ENCODE measurements at regions not wholly inside any gene's neighbourhood (a gene's known extent, or its start where the extent isn't known, plus 50 kb on each side); places are given as distances from the start of the nearest gene placed in this dataset.

DNA sequence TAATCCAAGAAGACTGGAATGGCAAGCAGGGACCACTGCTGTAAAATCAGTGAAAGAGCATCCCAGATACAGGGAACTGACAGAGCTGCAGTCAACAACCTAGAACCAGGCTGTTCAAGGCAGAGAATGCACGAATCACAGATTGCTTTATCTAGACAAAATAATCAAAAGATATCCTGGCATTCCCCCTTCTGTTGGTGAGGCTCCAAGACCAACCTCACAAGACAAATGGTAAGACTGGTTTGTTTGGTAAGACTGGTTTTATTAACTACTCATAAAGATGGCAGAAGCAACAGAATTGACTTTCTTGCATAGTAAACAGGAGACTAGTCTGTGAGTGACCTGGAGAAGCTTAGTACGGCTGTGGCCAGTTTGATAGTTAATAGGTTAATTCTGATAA lies 88.8 kb upstream of the AHI1 start:
- no peak for TF ChIP-seq BHLHE40 (IDR thresholded peaks at IDR 0.05; ENCODE audit: borderline replicate concordance)
- TF ChIP-seq HDGF (IDR thresholded peaks at IDR 0.05; ENCODE audit: borderline replicate concordance): no peak
- TF ChIP-seq ELF4 (IDR thresholded peaks at IDR 0.05): no peak
- no peak for TF ChIP-seq SP1 (IDR thresholded peaks at IDR 0.05)
- TF ChIP-seq SUZ12 (IDR thresholded peaks at IDR 0.05): no peak
- TF ChIP-seq CTBP1 (IDR thresholded peaks at IDR 0.05; ENCODE audit: borderline replicate concordance): no peak
- no peak for TF ChIP-seq ZNF384 (IDR thresholded peaks at IDR 0.05)
- TF ChIP-seq L3MBTL2 (conservative IDR thresholded peaks at IDR 0.05): no peak
- no peak for TF ChIP-seq LEF1 (IDR thresholded peaks at IDR 0.05; ENCODE audit: borderline replicate concordance)

All from HEK293T (cell line).